ENCODE measurements at regions not wholly inside any gene's neighbourhood (a gene's known extent, or its start where the extent isn't known, plus 50 kb on each side); places are given as distances from the start of the nearest gene placed in this dataset.

GRCh38 chr19:28457620-28458019 lies 755.3 kb downstream of the UQCRFS1 start:
- 82 to 94% (median 84%) methylated on average over 2 of the region's 2 CpGs for WGBS, 4 donors
- H3K27ac ChIP-seq = no peak overlapping the region
- no peak overlapping the region for H3K4me3 ChIP-seq
- intact Hi-C loops (cut with DNase I) = no loop called here
- H3K36me3 ChIP-seq (replicated peaks in 1 of 2) = no peaks in the 10 kb centered on the region
- no peaks in the 10 kb centered on the region for H3K9me3 ChIP-seq (replicated peaks in 1 of 3)
- TF ChIP-seq CTCF (IDR thresholded peaks at IDR 0.05) (no peak), POLR2A (IDR thresholded peaks at IDR 0.05) (no peak)
- H3K4me1 ChIP-seq (replicated peaks in 1 of 2) = no peaks in the 10 kb centered on the region
- peaks cover 3% of the 10 kb centered on the region for H3K27me3 ChIP-seq
- no peak for DNase-seq

GRCh38 chr19:28456708-28457320 lies 756.1 kb downstream of the UQCRFS1 start:
- peaks cover 3% of the 10 kb centered on the region for H3K27me3 ChIP-seq
- no peak for DNase-seq
- H3K4me3 ChIP-seq = no peak overlapping the region
- 52 to 64% (median 54%) methylated on average over 5 of the region's 5 CpGs for WGBS, 4 donors
- no peaks in the 10 kb centered on the region for H3K9me3 ChIP-seq (replicated peaks in 1 of 3)
- H3K36me3 ChIP-seq (replicated peaks in 1 of 2) = no peaks in the 10 kb centered on the region
- no peaks in the 10 kb centered on the region for H3K4me1 ChIP-seq (replicated peaks in 1 of 2)
- TF ChIP-seq CTCF (IDR thresholded peaks at IDR 0.05) (no peak), POLR2A (IDR thresholded peaks at IDR 0.05) (no peak)
- no peak overlapping the region for H3K27ac ChIP-seq
- intact Hi-C loops (cut with DNase I) = no loop called here

GRCh38 chr19:28456252-28456651 lies 756.7 kb downstream of the UQCRFS1 start:
- no peaks in the 10 kb centered on the region for H3K36me3 ChIP-seq (replicated peaks in 1 of 2)
- no peak for DNase-seq
- H3K27me3 ChIP-seq = peaks cover 3% of the 10 kb centered on the region
- no peak overlapping the region for H3K4me3 ChIP-seq
- H3K27ac ChIP-seq = no peak overlapping the region
- no peaks in the 10 kb centered on the region for H3K9me3 ChIP-seq (replicated peaks in 1 of 3)
- TF ChIP-seq POLR2A (IDR thresholded peaks at IDR 0.05) (no peak), CTCF (IDR thresholded peaks at IDR 0.05) (no peak)
- H3K4me1 ChIP-seq (replicated peaks in 1 of 2) = no peaks in the 10 kb centered on the region
- intact Hi-C loops (cut with DNase I) = no loop called here
- WGBS, 4 donors = 60 to 79% (median 63%) methylated on average over 2 to 4 of the region's 4 CpGs

- intact Hi-C loops (cut with DNase I) = no loop called here
- Histone ChIP-seq H3K27me3 (peaks cover 3% of the 10 kb centered on the region), H3K36me3 (replicated peaks in 1 of 2) (no peaks in the 10 kb centered on the region), H3K4me1 (replicated peaks in 1 of 2) (no peaks in the 10 kb centered on the region), H3K27ac (no peak overlapping the region), H3K9me3 (replicated peaks in 1 of 3) (no peaks in the 10 kb centered on the region), H3K4me3 (no peak overlapping the region)
- DNase-seq = no peak
- 43 to 69% (median 54%) methylated on average over 3 of the region's 3 CpGs for WGBS, 4 donors
- TF ChIP-seq CTCF (IDR thresholded peaks at IDR 0.05) (no peak), POLR2A (IDR thresholded peaks at IDR 0.05) (no peak)
Measured at GRCh38 chr19:28454083-28454482, 758.9 kb downstream of the UQCRFS1 start.
